ENCODE measurements at regions not wholly inside any gene's neighbourhood (a gene's known extent, or its start where the extent isn't known, plus 50 kb on each side); places are given as distances from the start of the nearest gene placed in this dataset.

DNA sequence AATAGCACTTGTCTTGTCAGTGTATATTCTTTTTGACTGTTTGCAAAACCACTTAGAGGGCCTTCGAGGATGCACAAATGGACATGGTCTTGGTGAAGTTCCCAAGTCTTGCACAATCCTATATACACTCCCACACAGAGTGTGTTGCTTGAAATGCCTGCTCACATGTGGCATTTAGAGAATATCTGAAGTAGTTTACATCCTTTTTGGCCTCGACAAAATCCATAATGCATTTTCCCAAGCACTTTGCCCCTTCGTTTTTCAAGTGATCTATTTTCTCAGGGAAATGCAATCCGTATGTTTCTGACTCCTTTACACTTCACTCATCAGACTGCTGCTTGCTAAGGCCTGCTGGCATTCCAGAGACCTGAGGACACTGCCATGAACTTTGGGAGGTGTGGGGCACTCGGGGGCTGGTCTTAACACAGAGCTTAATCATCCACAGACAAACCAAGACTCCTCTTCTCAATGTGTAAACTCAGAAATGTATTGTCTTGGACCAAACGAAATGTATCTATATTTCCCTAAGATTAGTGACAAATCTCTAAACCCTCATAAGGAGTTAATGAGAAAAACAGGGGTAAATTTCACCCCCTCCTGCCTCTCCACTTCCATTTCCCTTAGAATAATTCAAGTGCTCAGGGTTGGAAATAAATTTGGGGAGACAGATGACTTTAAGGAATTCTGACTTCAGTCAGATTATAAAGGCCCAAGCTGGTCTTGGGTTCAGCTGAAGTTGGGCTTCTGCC, 219.3 kb upstream of the APCDD1 start:
- no peaks in the 10 kb centered on the region for H3K36me3 ChIP-seq
- no peaks in the 10 kb centered on the region for H3K27me3 ChIP-seq
- DNase-seq (ENCODE audit: low spot score in 2 of 2), result peak in 1 of 2 donors; percentile 31
- peak overlapping the region; percentile 21 to 26 for H3K27ac ChIP-seq
- H3K9me3 ChIP-seq, result peaks cover 0 to 3% of the 10 kb centered on the region in 2 donors
- intact Hi-C loops (cut with DNase I; ENCODE audit: low total_unique reads), result no loop called here
- no peak overlapping the region for H3K4me3 ChIP-seq
- H3K4me1 ChIP-seq, result peaks cover 0 to 12% of the 10 kb centered on the region in 2 donors
- TF ChIP-seq, protein P1, sequence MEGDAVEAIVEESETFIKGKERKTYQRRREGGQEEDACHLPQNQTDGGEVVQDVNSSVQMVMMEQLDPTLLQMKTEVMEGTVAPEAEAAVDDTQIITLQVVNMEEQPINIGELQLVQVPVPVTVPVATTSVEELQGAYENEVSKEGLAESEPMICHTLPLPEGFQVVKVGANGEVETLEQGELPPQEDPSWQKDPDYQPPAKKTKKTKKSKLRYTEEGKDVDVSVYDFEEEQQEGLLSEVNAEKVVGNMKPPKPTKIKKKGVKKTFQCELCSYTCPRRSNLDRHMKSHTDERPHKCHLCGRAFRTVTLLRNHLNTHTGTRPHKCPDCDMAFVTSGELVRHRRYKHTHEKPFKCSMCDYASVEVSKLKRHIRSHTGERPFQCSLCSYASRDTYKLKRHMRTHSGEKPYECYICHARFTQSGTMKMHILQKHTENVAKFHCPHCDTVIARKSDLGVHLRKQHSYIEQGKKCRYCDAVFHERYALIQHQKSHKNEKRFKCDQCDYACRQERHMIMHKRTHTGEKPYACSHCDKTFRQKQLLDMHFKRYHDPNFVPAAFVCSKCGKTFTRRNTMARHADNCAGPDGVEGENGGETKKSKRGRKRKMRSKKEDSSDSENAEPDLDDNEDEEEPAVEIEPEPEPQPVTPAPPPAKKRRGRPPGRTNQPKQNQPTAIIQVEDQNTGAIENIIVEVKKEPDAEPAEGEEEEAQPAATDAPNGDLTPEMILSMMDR (IDR thresholded peaks at IDR 0.05), result no peak
- TF ChIP-seq POLR2A (IDR thresholded peaks at IDR 0.05) (no peak), POLR2AphosphoS5 (IDR thresholded peaks at IDR 0.05) (no peak)

DNA sequence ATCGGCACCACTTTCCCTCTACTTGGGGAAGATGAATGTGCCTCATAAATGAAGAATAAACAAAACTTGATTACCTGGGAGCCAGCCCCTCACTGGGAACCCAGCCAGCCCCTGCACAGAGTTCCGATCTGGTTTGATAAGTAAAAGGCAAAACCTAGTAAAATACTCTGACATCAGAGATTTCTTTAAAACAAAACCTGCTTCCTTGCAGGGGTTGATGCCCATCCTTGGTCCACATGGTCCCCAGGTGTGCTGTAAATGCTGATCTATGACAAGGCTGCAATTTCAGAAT, 218.8 kb upstream of the APCDD1 start:
- Histone ChIP-seq H3K4me1 (peaks cover 0 to 12% of the 10 kb centered on the region in 2 donors), H3K27me3 (no peaks in the 10 kb centered on the region), H3K36me3 (no peaks in the 10 kb centered on the region), H3K4me3 (no peak overlapping the region), H3K9me3 (no peaks in the 10 kb centered on the region), H3K27ac (peak overlapping the region; percentile 21 to 26)
- intact Hi-C loops (cut with DNase I; ENCODE audit: low total_unique reads), result no loop called here
- DNase-seq (ENCODE audit: low spot score in 2 of 2), result no peak
- TF ChIP-seq POLR2A (IDR thresholded peaks at IDR 0.05) (no peak), POLR2AphosphoS5 (IDR thresholded peaks at IDR 0.05) (no peak)
- TF ChIP-seq, protein P1 (IDR thresholded peaks at IDR 0.05), result no peak

DNA sequence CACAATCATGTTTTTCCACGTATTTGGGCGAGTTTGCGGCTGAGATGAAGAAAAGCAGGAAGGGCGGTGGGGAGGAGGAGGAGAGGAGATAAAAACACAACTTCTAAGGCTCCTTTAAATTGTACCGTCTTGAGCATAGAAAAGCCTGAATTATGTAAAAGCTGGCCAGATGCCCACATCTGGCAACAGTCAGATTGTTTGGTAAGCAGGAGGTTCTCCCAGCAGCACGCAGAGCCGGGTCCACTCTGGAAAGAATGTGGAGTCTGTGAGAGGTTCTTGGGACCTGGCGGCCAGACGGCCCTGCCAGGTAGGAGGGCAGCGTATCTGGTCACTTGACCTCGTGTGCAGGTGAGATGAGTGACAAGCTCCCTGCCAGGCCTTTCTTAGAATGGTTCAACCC, 215.3 kb upstream of the APCDD1 start:
- peak in 1 of 2 donors; percentile 47 for DNase-seq (ENCODE audit: low spot score in 2 of 2)
- no peaks in the 10 kb centered on the region for H3K36me3 ChIP-seq
- intact Hi-C loops (cut with DNase I; ENCODE audit: low total_unique reads), result no loop called here
- TF ChIP-seq POLR2AphosphoS5 (IDR thresholded peaks at IDR 0.05), result no peak
- no peak for TF ChIP-seq POLR2A (IDR thresholded peaks at IDR 0.05)
- TF ChIP-seq, protein P1 (IDR thresholded peaks at IDR 0.05), result no peak
- peaks cover 0 to 12% of the 10 kb centered on the region in 2 donors for H3K4me1 ChIP-seq
- H3K27me3 ChIP-seq, result no peaks in the 10 kb centered on the region
- H3K27ac ChIP-seq, result peak overlapping the region; percentile 34 to 70
- H3K4me3 ChIP-seq, result no peak overlapping the region
- no peaks in the 10 kb centered on the region for H3K9me3 ChIP-seq

DNA sequence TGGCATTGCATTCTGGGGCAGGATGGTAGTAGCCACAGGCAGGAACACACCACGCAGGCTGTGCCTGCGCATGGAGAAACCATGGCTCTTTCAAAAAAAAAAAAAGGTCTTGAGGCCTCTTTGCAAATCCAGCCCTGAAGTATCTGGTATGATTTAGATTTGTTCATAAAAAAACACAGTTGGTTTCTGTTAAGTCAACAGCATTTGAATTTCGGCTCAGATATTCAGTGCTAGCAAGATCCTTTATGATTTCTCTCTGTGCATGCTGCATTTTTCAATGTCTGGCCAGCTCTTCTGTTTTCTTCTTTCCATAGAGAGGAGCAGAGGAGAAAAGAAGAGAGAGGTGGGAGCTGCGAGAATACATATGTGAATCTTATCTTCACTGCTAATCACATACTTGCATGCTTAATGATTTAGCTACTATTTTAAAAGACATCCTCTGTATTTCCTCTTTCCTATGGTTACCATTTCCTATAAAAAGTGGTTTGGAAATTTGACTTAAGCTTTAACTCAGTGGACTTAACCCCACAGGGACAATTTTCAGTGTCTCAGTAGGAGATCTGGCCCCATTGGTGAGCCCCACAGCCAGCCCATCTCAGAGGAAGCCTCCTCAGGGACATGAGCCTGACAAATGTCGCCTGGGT, 214.3 kb upstream of the APCDD1 start:
- intact Hi-C loops (cut with DNase I; ENCODE audit: low total_unique reads), result no loop called here
- TF ChIP-seq POLR2A (IDR thresholded peaks at IDR 0.05), result no peak
- H3K4me1 ChIP-seq, result peaks cover 0 to 12% of the 10 kb centered on the region in 2 donors

DNA sequence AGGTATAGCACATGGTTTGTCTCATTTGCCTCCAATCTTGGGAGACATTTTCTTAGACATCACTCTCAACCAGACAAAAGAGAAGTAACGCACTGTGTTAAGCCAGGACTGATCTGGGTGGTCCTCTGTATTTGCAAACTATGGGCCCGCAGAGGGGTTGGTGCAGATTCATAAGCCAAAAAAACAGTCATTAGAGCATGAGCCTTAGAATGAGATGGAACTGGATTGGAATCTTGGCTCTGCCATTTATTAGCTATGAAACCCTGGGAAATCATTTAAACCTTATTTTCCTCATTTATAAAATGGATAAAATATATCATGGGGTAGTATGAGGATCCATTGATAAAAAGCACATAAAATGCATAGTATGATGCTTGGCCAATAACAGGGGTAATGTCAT, 213.5 kb upstream of the APCDD1 start:
- H3K36me3 ChIP-seq, result no peaks in the 10 kb centered on the region
- no peak overlapping the region for H3K4me3 ChIP-seq
- no peaks in the 10 kb centered on the region for H3K9me3 ChIP-seq
- intact Hi-C loops (cut with DNase I; ENCODE audit: low total_unique reads), result no loop called here
- H3K27ac ChIP-seq, result no peak overlapping the region
- DNase-seq (ENCODE audit: low spot score in 2 of 2), result no peak
- H3K27me3 ChIP-seq, result no peaks in the 10 kb centered on the region
- TF ChIP-seq POLR2A (IDR thresholded peaks at IDR 0.05), result no peak
- TF ChIP-seq POLR2AphosphoS5 (IDR thresholded peaks at IDR 0.05), result no peak
- TF ChIP-seq, protein P1 (IDR thresholded peaks at IDR 0.05), result no peak
- H3K4me1 ChIP-seq, result peaks cover 0 to 8% of the 10 kb centered on the region in 2 donors

More for the DNA sequence above, 214.3 kb upstream of the APCDD1 start:
- H3K36me3 ChIP-seq, result no peaks in the 10 kb centered on the region
- H3K9me3 ChIP-seq, result no peaks in the 10 kb centered on the region
- no peak overlapping the region for H3K4me3 ChIP-seq
- no peak for DNase-seq (ENCODE audit: low spot score in 2 of 2)
- no peaks in the 10 kb centered on the region for H3K27me3 ChIP-seq
- no peak overlapping the region for H3K27ac ChIP-seq

Measured in breast epithelium (tissue), 4 donors.